ENCODE measurements at regions not wholly inside any gene's neighbourhood (a gene's known extent, or its start where the extent isn't known, plus 50 kb on each side); places are given as distances from the start of the nearest gene placed in this dataset.

DNA sequence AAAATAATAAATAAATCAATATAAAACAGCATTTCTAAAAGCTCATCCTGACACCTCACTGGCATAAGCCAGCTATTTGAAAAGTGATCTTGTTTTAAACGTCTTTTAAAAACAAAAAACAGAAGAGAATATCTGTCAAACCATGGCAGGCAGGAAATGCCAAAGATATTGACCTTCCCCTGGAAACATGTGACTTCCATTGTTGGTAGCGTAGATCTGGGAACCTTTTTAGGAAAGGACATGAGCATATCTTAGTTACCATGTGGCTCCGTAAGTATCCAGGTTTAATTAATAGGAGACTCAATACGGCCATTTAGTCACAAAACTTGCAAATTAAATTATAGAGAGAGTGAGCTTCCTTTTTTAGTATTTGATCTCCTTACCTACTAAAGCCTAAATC is 83.0 kb upstream of the KLHL4 start:
- no peak overlapping the region for H3K14ac ChIP-seq (replicated peaks; ENCODE audit: low read depth, low read length)
- H3K9ac ChIP-seq (ENCODE audit: low read depth, low read length) = no peak overlapping the region
- H3K27ac ChIP-seq (ENCODE audit: insufficient read depth, low read length) = no peak overlapping the region
- no peak overlapping the region for H2BK120ac ChIP-seq (ENCODE audit: low read depth, low read length)
- no TSS peak for BruUV-seq (replicated peaks)
- H3K9me1 ChIP-seq (ENCODE audit: insufficient read depth, low read length) = no peaks in the 10 kb centered on the region
- H3K56ac ChIP-seq (ENCODE audit: extremely low read depth, insufficient read depth, low read length) = no peak overlapping the region
- intact Hi-C loops (cut with micrococcal nuclease) = no loop called here
- H2BK20ac ChIP-seq (ENCODE audit: low read depth, low read length) = no peak overlapping the region
- no peaks in the 10 kb centered on the region for H3K36me3 ChIP-seq (ENCODE audit: control insufficient read depth, insufficient read depth, low read length)
- H2AK9ac ChIP-seq (replicated peaks; ENCODE audit: low read depth, low read length, poor library complexity) = no peak overlapping the region
- no peak overlapping the region for H4K91ac ChIP-seq (ENCODE audit: insufficient read depth, low read depth, low read length)
- H3K79me1 ChIP-seq (ENCODE audit: low read depth in 1 of 2, low read length in 2 of 2) = no peaks in the 10 kb centered on the region
- CTCF ChIA-PET = no interaction called here
- H3K23ac ChIP-seq (ENCODE audit: low read depth, low read length) = no peak overlapping the region
- POLR2A ChIA-PET (ENCODE audit: unreplicated experiment) = no interaction called here
- H2BK15ac ChIP-seq (ENCODE audit: low read depth, low read length) = no peak overlapping the region
- no peaks in the 10 kb centered on the region for H4K20me1 ChIP-seq (ENCODE audit: insufficient read depth, low read length)
- in situ Hi-C loops (cut with MboI; ENCODE audit: low sequenced_read_pairs) = no loop called here
- no peak for DNase-seq
- H4K8ac ChIP-seq (ENCODE audit: low read depth in 2 of 2, low read length in 2 of 2) = no peak overlapping the region
- no peak overlapping the region for H2AK5ac ChIP-seq (ENCODE audit: low read depth, low read length)
- H3K18ac ChIP-seq (ENCODE audit: low read depth, low read length) = no peak overlapping the region
- no CpG with 5 or more reads among the region's 4 CpGs for WGBS, 2 experiments (ENCODE audit: extremely low coverage in 2 of 2, insufficient read length in 1 of 2)
- no peak overlapping the region for H3K4ac ChIP-seq (ENCODE audit: low read depth, low read length)
- H4K5ac ChIP-seq (ENCODE audit: low read depth, low read length) = no peak overlapping the region
- no peaks in the 10 kb centered on the region for H3K4me1 ChIP-seq (ENCODE audit: control insufficient read depth, insufficient read depth, low read length)
- TF ChIP-seq USF2 (IDR thresholded peaks at IDR 0.05; ENCODE audit: low read depth, low read length) (no peak), RAD21 (IDR thresholded peaks at IDR 0.05; ENCODE audit: low read length) (no peak), SMC3 (IDR thresholded peaks at IDR 0.05; ENCODE audit: low read depth, low read length) (no peak), MXI1 (IDR thresholded peaks at IDR 0.05; ENCODE audit: borderline replicate concordance, low read depth, low read length) (no peak), RFX5 (IDR thresholded peaks at IDR 0.05; ENCODE audit: low read depth, low read length) (no peak), POLR2A (IDR thresholded peaks at IDR 0.05; ENCODE audit: low read depth, low read length) (no peak), FOS (IDR thresholded peaks at IDR 0.05; ENCODE audit: low read depth, low read length) (no peak), MAFK (IDR thresholded peaks at IDR 0.05; ENCODE audit: low read depth, low read length) (no peak), MAZ (IDR thresholded peaks at IDR 0.05; ENCODE audit: borderline replicate concordance, low read depth, low read length) (no peak), ELK1 (IDR thresholded peaks at IDR 0.05; ENCODE audit: borderline replicate concordance, low read depth, low read length) (no peak), CEBPB (IDR thresholded peaks at IDR 0.05; ENCODE audit: low read depth, low read length) (no peak), NFE2L2 (IDR thresholded peaks at IDR 0.05; ENCODE audit: low read depth, low read length) (no peak), RCOR1 (IDR thresholded peaks at IDR 0.05; ENCODE audit: insufficient replicate concordance, low read length) (no peak), CHD1 (IDR thresholded peaks at IDR 0.05; ENCODE audit: low read depth, low read length) (no peak), BHLHE40 (IDR thresholded peaks at IDR 0.05; ENCODE audit: low read depth, low read length) (no peak)
- TF ChIP-seq, protein P1, sequence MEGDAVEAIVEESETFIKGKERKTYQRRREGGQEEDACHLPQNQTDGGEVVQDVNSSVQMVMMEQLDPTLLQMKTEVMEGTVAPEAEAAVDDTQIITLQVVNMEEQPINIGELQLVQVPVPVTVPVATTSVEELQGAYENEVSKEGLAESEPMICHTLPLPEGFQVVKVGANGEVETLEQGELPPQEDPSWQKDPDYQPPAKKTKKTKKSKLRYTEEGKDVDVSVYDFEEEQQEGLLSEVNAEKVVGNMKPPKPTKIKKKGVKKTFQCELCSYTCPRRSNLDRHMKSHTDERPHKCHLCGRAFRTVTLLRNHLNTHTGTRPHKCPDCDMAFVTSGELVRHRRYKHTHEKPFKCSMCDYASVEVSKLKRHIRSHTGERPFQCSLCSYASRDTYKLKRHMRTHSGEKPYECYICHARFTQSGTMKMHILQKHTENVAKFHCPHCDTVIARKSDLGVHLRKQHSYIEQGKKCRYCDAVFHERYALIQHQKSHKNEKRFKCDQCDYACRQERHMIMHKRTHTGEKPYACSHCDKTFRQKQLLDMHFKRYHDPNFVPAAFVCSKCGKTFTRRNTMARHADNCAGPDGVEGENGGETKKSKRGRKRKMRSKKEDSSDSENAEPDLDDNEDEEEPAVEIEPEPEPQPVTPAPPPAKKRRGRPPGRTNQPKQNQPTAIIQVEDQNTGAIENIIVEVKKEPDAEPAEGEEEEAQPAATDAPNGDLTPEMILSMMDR (conservative IDR thresholded peaks at IDR 0.05; ENCODE audit: low read depth, low read length) = no peak
- dilution Hi-C loops (cut with HindIII; ENCODE audit: low sequenced_read_pairs, unreplicated experiment) = no loop called here
- no peak overlapping the region for H3K4me2 ChIP-seq (ENCODE audit: low read depth, low read length)
- H2BK5ac ChIP-seq (ENCODE audit: low read depth, low read length, poor library complexity, severe bottlenecking) = no peak overlapping the region
- H2AFZ ChIP-seq (replicated peaks; ENCODE audit: low read length, poor library complexity) = no peak overlapping the region
- H3K27me3 ChIP-seq (ENCODE audit: control insufficient read depth, insufficient read depth, low read length) = no peaks in the 10 kb centered on the region
- H3K4me3 ChIP-seq (ENCODE audit: insufficient read depth, low read depth, low read length) = no peak overlapping the region
- H3K9me3 ChIP-seq (ENCODE audit: control insufficient read depth, insufficient read depth, low read length) = no peaks in the 10 kb centered on the region
- no peak for ATAC-seq (ENCODE audit: low read depth)

Measured in IMR-90 (cell line).